ENCODE measurements at regions not wholly inside any gene's neighbourhood (a gene's known extent, or its start where the extent isn't known, plus 50 kb on each side); places are given as distances from the start of the nearest gene placed in this dataset.

GRCh38 chr16:85401370-85401916, 211.7 kb upstream of the GSE1 start:
- TF ChIP-seq CTCF (IDR thresholded peaks at IDR 0.05; ENCODE audit: low read depth, low read length), result no peak
- DNase-seq (ENCODE audit: low read depth, low spot score), result no peak
- no peak overlapping the region for H3K4me3 ChIP-seq (ENCODE audit: low read depth, low read length)
- in situ Hi-C loops (cut with HindIII; ENCODE audit: low sequenced_read_pairs), result no loop called here

- in situ Hi-C loops (cut with HindIII; ENCODE audit: low sequenced_read_pairs), result no loop called here
- no peak for DNase-seq (ENCODE audit: low read depth, low spot score)
- H3K4me3 ChIP-seq (ENCODE audit: low read depth, low read length), result no peak overlapping the region
- no peak for TF ChIP-seq CTCF (IDR thresholded peaks at IDR 0.05; ENCODE audit: low read depth, low read length)
Observed at GRCh38 chr16:85401917-85402766, 211.0 kb upstream of the GSE1 start.

GRCh38 chr16:85402910-85403692, 210.0 kb upstream of the GSE1 start:
- TF ChIP-seq CTCF (IDR thresholded peaks at IDR 0.05; ENCODE audit: low read depth, low read length), result peak; percentile 8
- H3K4me3 ChIP-seq (ENCODE audit: low read depth, low read length), result no peak overlapping the region
- in situ Hi-C loops (cut with HindIII; ENCODE audit: low sequenced_read_pairs), result no loop called here
- DNase-seq (ENCODE audit: low read depth, low spot score), result peak; percentile 36

- no peak for TF ChIP-seq CTCF (IDR thresholded peaks at IDR 0.05; ENCODE audit: low read depth, low read length)
- DNase-seq (ENCODE audit: low read depth, low spot score), result no peak
- H3K4me3 ChIP-seq (ENCODE audit: low read depth, low read length), result no peak overlapping the region
- in situ Hi-C loops (cut with HindIII; ENCODE audit: low sequenced_read_pairs), result no loop called here
Observed at GRCh38 chr16:85403693-85404092, 209.4 kb upstream of the GSE1 start.

GRCh38 chr16:85412911-85413520, 200.1 kb upstream of the GSE1 start:
- in situ Hi-C loops (cut with HindIII; ENCODE audit: low sequenced_read_pairs), result no loop called here
- H3K4me3 ChIP-seq (ENCODE audit: low read depth, low read length), result no peak overlapping the region
- DNase-seq (ENCODE audit: low read depth, low spot score), result no peak
- TF ChIP-seq CTCF (IDR thresholded peaks at IDR 0.05; ENCODE audit: low read depth, low read length), result no peak

Measured in astrocyte of the spinal cord (primary cell).